ENCODE measurements at regions not wholly inside any gene's neighbourhood (a gene's known extent, or its start where the extent isn't known, plus 50 kb on each side); places are given as distances from the start of the nearest gene placed in this dataset.

DNA sequence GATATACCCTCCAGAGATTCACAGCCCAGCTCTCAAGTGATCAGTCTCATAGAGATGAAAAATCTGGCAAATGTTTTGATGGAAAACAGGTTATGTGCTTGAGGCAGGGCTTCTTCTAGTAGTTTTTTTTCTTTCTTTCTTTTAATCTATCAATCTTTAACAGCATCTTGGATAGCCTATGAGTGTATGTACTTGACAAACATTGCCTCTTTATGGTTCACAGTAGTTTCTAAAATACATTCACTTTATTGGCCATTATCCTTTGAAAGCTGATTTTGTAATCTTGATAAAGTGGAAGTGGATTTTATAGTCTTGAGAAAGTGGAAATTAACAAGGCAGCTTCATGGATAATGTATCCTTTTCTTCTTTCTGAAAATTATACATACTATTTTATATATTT lies 51.4 kb upstream of the IL1R1 start (continued):
- TF ChIP-seq, protein P1, sequence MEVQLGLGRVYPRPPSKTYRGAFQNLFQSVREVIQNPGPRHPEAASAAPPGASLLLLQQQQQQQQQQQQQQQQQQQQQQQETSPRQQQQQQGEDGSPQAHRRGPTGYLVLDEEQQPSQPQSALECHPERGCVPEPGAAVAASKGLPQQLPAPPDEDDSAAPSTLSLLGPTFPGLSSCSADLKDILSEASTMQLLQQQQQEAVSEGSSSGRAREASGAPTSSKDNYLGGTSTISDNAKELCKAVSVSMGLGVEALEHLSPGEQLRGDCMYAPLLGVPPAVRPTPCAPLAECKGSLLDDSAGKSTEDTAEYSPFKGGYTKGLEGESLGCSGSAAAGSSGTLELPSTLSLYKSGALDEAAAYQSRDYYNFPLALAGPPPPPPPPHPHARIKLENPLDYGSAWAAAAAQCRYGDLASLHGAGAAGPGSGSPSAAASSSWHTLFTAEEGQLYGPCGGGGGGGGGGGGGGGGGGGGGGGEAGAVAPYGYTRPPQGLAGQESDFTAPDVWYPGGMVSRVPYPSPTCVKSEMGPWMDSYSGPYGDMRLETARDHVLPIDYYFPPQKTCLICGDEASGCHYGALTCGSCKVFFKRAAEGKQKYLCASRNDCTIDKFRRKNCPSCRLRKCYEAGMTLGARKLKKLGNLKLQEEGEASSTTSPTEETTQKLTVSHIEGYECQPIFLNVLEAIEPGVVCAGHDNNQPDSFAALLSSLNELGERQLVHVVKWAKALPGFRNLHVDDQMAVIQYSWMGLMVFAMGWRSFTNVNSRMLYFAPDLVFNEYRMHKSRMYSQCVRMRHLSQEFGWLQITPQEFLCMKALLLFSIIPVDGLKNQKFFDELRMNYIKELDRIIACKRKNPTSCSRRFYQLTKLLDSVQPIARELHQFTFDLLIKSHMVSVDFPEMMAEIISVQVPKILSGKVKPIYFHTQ (CRISPR knock-in tag; IDR thresholded peaks at IDR 0.05) = no peak
- TF ChIP-seq, protein P2, sequence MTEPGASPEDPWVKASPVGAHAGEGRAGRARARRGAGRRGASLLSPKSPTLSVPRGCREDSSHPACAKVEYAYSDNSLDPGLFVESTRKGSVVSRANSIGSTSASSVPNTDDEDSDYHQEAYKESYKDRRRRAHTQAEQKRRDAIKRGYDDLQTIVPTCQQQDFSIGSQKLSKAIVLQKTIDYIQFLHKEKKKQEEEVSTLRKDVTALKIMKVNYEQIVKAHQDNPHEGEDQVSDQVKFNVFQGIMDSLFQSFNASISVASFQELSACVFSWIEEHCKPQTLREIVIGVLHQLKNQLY (CRISPR knock-in tag; IDR thresholded peaks at IDR 0.05) = no peak
- TF ChIP-seq, protein P3, sequence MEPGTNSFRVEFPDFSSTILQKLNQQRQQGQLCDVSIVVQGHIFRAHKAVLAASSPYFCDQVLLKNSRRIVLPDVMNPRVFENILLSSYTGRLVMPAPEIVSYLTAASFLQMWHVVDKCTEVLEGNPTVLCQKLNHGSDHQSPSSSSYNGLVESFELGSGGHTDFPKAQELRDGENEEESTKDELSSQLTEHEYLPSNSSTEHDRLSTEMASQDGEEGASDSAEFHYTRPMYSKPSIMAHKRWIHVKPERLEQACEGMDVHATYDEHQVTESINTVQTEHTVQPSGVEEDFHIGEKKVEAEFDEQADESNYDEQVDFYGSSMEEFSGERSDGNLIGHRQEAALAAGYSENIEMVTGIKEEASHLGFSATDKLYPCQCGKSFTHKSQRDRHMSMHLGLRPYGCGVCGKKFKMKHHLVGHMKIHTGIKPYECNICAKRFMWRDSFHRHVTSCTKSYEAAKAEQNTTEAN (CRISPR knock-in tag; IDR thresholded peaks at IDR 0.05) = no peak
- TF ChIP-seq ZNF263 (CRISPR knock-in tag; IDR thresholded peaks at IDR 0.05; ENCODE audit: low read depth) = no peak
- TF ChIP-seq TP53 (CRISPR knock-in tag; IDR thresholded peaks at IDR 0.05) = no peak

DNA sequence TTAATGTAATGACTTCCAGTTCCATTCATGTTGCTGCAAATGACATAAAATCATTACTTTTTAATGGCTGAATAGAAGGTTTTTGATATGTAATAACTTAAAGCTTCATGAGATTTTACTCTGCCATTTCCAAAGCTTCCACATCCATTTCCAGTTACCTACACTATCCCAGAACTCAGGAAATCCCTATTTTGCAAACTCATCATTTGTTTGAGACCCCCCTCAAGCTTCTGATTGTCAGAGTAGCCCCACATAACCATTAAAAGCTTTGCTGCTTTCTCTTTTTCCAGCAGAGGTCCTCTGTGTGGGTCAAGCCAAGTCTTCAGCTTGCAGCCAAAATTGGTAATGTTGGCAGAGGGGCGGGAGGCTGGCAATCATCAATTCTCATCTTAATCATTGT lies 50.6 kb upstream of the IL1R1 start:
- ChIA-PET CTCF (interaction anchor here (0.8 to 1.5 kb wide), 3 partner anchors 74 to 149 kb away, joined by 3 to 5 read pairs (median 3); no protein-coding TSS in a partner anchor), POLR2A (no interaction called here)
- peaks cover 6% of the 10 kb centered on the region; the same call in 1 of the 2 replicates for H3K4me1 Mint-ChIP-seq
- no peak overlapping the region for H3K4me3 Mint-ChIP-seq
- DNase-seq (ENCODE audit: low spot score) = no peak
- H3K36me3 Mint-ChIP-seq = no peaks in the 10 kb centered on the region
- TF ChIP-seq, protein P4, sequence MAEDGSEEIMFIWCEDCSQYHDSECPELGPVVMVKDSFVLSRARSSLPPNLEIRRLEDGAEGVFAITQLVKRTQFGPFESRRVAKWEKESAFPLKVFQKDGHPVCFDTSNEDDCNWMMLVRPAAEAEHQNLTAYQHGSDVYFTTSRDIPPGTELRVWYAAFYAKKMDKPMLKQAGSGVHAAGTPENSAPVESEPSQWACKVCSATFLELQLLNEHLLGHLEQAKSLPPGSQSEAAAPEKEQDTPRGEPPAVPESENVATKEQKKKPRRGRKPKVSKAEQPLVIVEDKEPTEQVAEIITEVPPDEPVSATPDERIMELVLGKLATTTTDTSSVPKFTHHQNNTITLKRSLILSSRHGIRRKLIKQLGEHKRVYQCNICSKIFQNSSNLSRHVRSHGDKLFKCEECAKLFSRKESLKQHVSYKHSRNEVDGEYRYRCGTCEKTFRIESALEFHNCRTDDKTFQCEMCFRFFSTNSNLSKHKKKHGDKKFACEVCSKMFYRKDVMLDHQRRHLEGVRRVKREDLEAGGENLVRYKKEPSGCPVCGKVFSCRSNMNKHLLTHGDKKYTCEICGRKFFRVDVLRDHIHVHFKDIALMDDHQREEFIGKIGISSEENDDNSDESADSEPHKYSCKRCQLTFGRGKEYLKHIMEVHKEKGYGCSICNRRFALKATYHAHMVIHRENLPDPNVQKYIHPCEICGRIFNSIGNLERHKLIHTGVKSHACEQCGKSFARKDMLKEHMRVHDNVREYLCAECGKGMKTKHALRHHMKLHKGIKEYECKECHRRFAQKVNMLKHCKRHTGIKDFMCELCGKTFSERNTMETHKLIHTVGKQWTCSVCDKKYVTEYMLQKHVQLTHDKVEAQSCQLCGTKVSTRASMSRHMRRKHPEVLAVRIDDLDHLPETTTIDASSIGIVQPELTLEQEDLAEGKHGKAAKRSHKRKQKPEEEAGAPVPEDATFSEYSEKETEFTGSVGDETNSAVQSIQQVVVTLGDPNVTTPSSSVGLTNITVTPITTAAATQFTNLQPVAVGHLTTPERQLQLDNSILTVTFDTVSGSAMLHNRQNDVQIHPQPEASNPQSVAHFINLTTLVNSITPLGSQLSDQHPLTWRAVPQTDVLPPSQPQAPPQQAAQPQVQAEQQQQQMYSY (CRISPR knock-in tag; IDR thresholded peaks at IDR 0.05) = no peak
- TF ChIP-seq NR1H2 (CRISPR knock-in tag; IDR thresholded peaks at IDR 0.05) (no peak), TCF7 (CRISPR knock-in tag; IDR thresholded peaks at IDR 0.05; ENCODE audit: low read depth) (no peak)
- no peak overlapping the region for H3K27ac Mint-ChIP-seq
- H3K27me3 Mint-ChIP-seq (ENCODE audit: low read depth) = no peaks in the 10 kb centered on the region
- ATAC-seq = no peak
- peaks cover 21% of the 10 kb centered on the region for H3K9me3 Mint-ChIP-seq

DNA sequence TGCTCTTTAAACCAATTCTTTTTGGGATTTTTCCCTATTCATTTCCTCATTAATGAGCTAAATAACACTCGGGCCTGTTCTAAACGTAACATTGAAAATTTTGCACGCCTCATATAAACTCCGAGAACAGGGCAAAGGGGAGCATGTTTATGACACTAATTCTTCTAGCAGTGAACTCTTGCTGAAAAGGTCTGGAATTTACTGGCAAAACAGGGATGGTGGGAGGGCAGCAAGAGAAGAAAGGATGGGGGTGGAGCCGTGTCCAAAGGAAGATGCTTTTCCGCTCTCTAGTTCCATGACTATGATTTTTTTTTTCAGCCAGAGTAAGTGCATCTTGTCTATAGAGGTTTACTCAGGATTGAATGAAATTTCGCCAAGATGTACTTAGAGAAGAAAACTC lies 50.0 kb upstream of the IL1R1 start:
- Mint-ChIP-seq H3K4me1 (peaks cover 6% of the 10 kb centered on the region; the same call in 1 of the 2 replicates), H3K36me3 (no peaks in the 10 kb centered on the region), H3K27me3 (ENCODE audit: low read depth) (no peaks in the 10 kb centered on the region), H3K27ac (no peak overlapping the region), H3K4me3 (no peak overlapping the region), H3K9me3 (peaks cover 21% of the 10 kb centered on the region)
- TF ChIP-seq NFE2L1 (CRISPR knock-in tag; IDR thresholded peaks at IDR 0.05) (no peak), ZNF138 (CRISPR knock-in tag; conservative IDR thresholded peaks at IDR 0.05) (no peak), HMGA2 (CRISPR knock-in tag; IDR thresholded peaks at IDR 0.05) (no peak), ATF1 (CRISPR knock-in tag; IDR thresholded peaks at IDR 0.05) (no peak), ZNF263 (CRISPR knock-in tag; IDR thresholded peaks at IDR 0.05; ENCODE audit: low read depth) (no peak)
- TF ChIP-seq, protein P5, sequence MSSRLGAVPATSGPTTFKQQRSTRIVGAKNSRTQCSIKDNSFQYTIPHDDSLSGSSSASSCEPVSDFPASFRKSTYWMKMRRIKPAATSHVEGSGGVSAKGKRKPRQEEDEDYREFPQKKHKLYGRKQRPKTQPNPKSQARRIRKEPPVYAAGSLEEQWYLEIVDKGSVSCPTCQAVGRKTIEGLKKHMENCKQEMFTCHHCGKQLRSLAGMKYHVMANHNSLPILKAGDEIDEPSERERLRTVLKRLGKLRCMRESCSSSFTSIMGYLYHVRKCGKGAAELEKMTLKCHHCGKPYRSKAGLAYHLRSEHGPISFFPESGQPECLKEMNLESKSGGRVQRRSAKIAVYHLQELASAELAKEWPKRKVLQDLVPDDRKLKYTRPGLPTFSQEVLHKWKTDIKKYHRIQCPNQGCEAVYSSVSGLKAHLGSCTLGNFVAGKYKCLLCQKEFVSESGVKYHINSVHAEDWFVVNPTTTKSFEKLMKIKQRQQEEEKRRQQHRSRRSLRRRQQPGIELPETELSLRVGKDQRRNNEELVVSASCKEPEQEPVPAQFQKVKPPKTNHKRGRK (CRISPR knock-in tag; IDR thresholded peaks at IDR 0.05; ENCODE audit: borderline replicate concordance) = no peak
- DNase-seq (ENCODE audit: low spot score) (no peak), ATAC-seq (no peak)
- POLR2A ChIA-PET = no interaction called here
- CTCF ChIA-PET = interaction anchor here (0.8 to 1.0 kb wide), 2 partner anchors 86 to 148 kb away, joined by 3 read pairs; no protein-coding TSS in a partner anchor
